ENCODE measurements at regions not wholly inside any gene's neighbourhood (a gene's known extent, or its start where the extent isn't known, plus 50 kb on each side); places are given as distances from the start of the nearest gene placed in this dataset.

GRCh38 chr3:118229196-118229595 lies 805.5 kb downstream of the IGSF11 start:
- no peak for TF ChIP-seq CTCF (IDR thresholded peaks at IDR 0.05; ENCODE audit: borderline replicate concordance, extremely low read depth, low read length, poor library complexity, severe bottlenecking)
- TF ChIP-seq EZH2 (IDR thresholded peaks at IDR 0.05; ENCODE audit: borderline replicate concordance, low read depth, low read length, severe bottlenecking): no peak
